OCI-LY7 (cell line): ENCODE measurements at regions not wholly inside any gene's neighbourhood (a gene's known extent, or its start where the extent isn't known, plus 50 kb on each side); places are given as distances from the start of the nearest gene placed in this dataset.

ENCODE experiments used
- BruUV-seq: library from RNA; stranded (reverse); fragments of 400-500 nt; replicated peaks from 2 replicates; lab custom pipeline; 2021; lab: Mats Ljungman, UMichigan
- CTCF ChIA-PET: fragments of 300-600 bp; sonication (Branson Sonifier 250); formaldehyde crosslinking; loops from one replicate; lab custom pipeline; 2022; ENCODE audit warnings: antibody characterized with exemption; ENCODE audit not compliant: unreplicated experiment; lab: Charles Lee
- POLR2A ChIA-PET: fragments of 300-600 bp; sonication (Branson Sonifier 250); formaldehyde crosslinking; loops from one replicate; lab custom pipeline; 2022; ENCODE audit warnings: antibody characterized with exemption; lab: Charles Lee
- DNase-seq: peaks from one replicate; pipeline ENCODE4 v3.0.0-alpha.2; 2015; ENCODE audit warnings: low spot score
- H2AFZ ChIP-seq: fragments of 200-600 bp; sonication (generic), shearing (Covaris generic); 2 replicates; pipeline ENCODE4 v1.6.1; 2014; ENCODE audit warnings: mild to moderate bottlenecking, antibody characterized with exemption, low read length, moderate library complexity
- H3K27ac ChIP-seq: fragments of 200-600 bp; sonication (generic); 2 replicates; pipeline ENCODE4 v1.5.1; 2014; ENCODE audit warnings: mixed run types, low read depth, mild to moderate bottlenecking, moderate library complexity, low read length, inconsistent platforms; ENCODE audit not compliant: poor library complexity, severe bottlenecking
- H3K36me3 ChIP-seq: fragments of 200-600 bp; sonication (generic); 2 replicates; pipeline ENCODE4 v1.6.1; 2014; ENCODE audit warnings: mild to moderate bottlenecking, antibody characterized with exemption, low read length, moderate library complexity, mixed read lengths; ENCODE audit not compliant: insufficient read depth
- H3K4me1 ChIP-seq: fragments of 200-600 bp; sonication (generic); 2 replicates; pipeline ENCODE4 v1.5.1; 2014; ENCODE audit warnings: mild to moderate bottlenecking, low read length; ENCODE audit not compliant: insufficient read depth, poor library complexity, severe bottlenecking
- H3K4me2 ChIP-seq: fragments of 200-600 bp; sonication (generic); 2 replicates; pipeline ENCODE4 v1.6.1; 2014; ENCODE audit warnings: mild to moderate bottlenecking, low read length
- H3K4me3 ChIP-seq: fragments of 200-600 bp; sonication (generic); 2 replicates; pipeline ENCODE4 v1.5.1; 2014; ENCODE audit warnings: mild to moderate bottlenecking, low read depth, low read length; ENCODE audit not compliant: poor library complexity, severe bottlenecking
- H3K79me2 ChIP-seq: fragments of 200-600 bp; sonication (generic); 2 replicates; pipeline ENCODE4 v1.6.1; 2016; ENCODE audit warnings: low read depth, mild to moderate bottlenecking, low read length, moderate library complexity, mixed read lengths; ENCODE audit not compliant: insufficient read depth
- H3K9me2 ChIP-seq: fragments of 200-600 bp; sonication (generic); 2 replicates; pipeline ENCODE4 v1.6.1; 2016; ENCODE audit warnings: mild to moderate bottlenecking, low read length, mixed read lengths; ENCODE audit not compliant: insufficient read depth
- H3K9me3 ChIP-seq: fragments of 200-600 bp; sonication (generic); 2 replicates; pipeline ENCODE4 v1.6.1; 2014; ENCODE audit warnings: mild to moderate bottlenecking, mixed run types, low read length, mixed read lengths
- H4K20me1 ChIP-seq: fragments of 200-600 bp; sonication (generic); 2 replicates; pipeline ENCODE4 v1.6.1; 2014; ENCODE audit warnings: mild to moderate bottlenecking, antibody characterized with exemption, low read length, moderate library complexity, mixed read lengths; ENCODE audit not compliant: insufficient read depth
- CTCF ChIP-seq: fragments of 200-600 bp; sonication (generic); conservative IDR thresholded peaks from 2 replicates; pipeline ENCODE4 v1.5.1; 2014; ENCODE audit warnings: mild to moderate bottlenecking, antibody characterized with exemption, low read length, moderate library complexity, mixed read lengths
- EZH2phosphoT487 ChIP-seq: fragments of 200-600 bp; sonication (generic); IDR thresholded peaks from 2 replicates; pipeline ENCODE4 v1.6.1; 2018; ENCODE audit warnings: low read depth, borderline replicate concordance, mild to moderate bottlenecking, mixed run types, antibody characterized with exemption, low read length, moderate library complexity, mixed read lengths
- intact Hi-C: fragments of 100-400 bp; cut with micrococcal nuclease; formaldehyde crosslinking; loops from one replicate; pipeline ENCODE4 v1.10.0; 2022; ENCODE audit not compliant: unreplicated experiment

- no peak overlapping the region for H3K4me3 ChIP-seq
- ChIA-PET POLR2A (interaction anchor here (0.6 to 0.7 kb wide), 2 partner anchors 30 to 266 kb away, joined by 3 read pairs; no protein-coding TSS in a partner anchor), CTCF (no interaction called here)
- no peak for TF ChIP-seq CTCF
- no peak for TF ChIP-seq EZH2phosphoT487
- no peak for DNase-seq
- no peak overlapping the region for H3K27ac ChIP-seq
- H3K9me3 ChIP-seq, result no peaks in the 10 kb centered on the region
- intact Hi-C loops, result no loop called here
- no TSS peak for BruUV-seq
- H3K4me1 ChIP-seq, result no peaks in the 10 kb centered on the region
- H3K9me2 ChIP-seq, result no peaks in the 10 kb centered on the region
- no peaks in the 10 kb centered on the region for H4K20me1 ChIP-seq
- no peak overlapping the region for H3K4me2 ChIP-seq
- no peaks in the 10 kb centered on the region for H3K36me3 ChIP-seq
- H3K79me2 ChIP-seq, result no peaks in the 10 kb centered on the region
- no peak overlapping the region for H2AFZ ChIP-seq
These were observed 1072.1 kb upstream of the FANCL start for GRCh38 chr2:59312967-59313940.

- no peaks in the 10 kb centered on the region for H3K9me2 ChIP-seq
- no peak overlapping the region for H2AFZ ChIP-seq
- no peak overlapping the region for H3K27ac ChIP-seq
- TF ChIP-seq CTCF (no peak), EZH2phosphoT487 (no peak)
- H4K20me1 ChIP-seq, result no peaks in the 10 kb centered on the region
- intact Hi-C loops, result no loop called here
- H3K4me1 ChIP-seq, result no peaks in the 10 kb centered on the region
- DNase-seq, result no peak
- ChIA-PET CTCF (no interaction called here), POLR2A (interaction anchor here (0.8 kb wide), 2 partner anchors 13 to 297 kb away, joined by 3 read pairs; no protein-coding TSS in a partner anchor)
- H3K79me2 ChIP-seq, result no peaks in the 10 kb centered on the region
- no peaks in the 10 kb centered on the region for H3K36me3 ChIP-seq
- H3K4me2 ChIP-seq, result no peak overlapping the region
- H3K4me3 ChIP-seq, result no peak overlapping the region
- no peaks in the 10 kb centered on the region for H3K9me3 ChIP-seq
- no TSS peak for BruUV-seq
These were observed 1070.9 kb upstream of the FANCL start for GRCh38 chr2:59312029-59312428.

GRCh38 chr2:59308108-59308507, 1067.0 kb upstream of the FANCL start:
- H4K20me1 ChIP-seq, result no peaks in the 10 kb centered on the region
- no peak overlapping the region for H2AFZ ChIP-seq
- H3K4me3 ChIP-seq, result no peak overlapping the region
- TF ChIP-seq EZH2phosphoT487 (no peak), CTCF (no peak)
- H3K27ac ChIP-seq, result no peak overlapping the region
- no peaks in the 10 kb centered on the region for H3K4me1 ChIP-seq
- no peaks in the 10 kb centered on the region for H3K36me3 ChIP-seq
- H3K79me2 ChIP-seq, result no peaks in the 10 kb centered on the region
- BruUV-seq, result no TSS peak
- H3K4me2 ChIP-seq, result no peak overlapping the region
- H3K9me2 ChIP-seq, result no peaks in the 10 kb centered on the region
- intact Hi-C loops, result no loop called here
- ChIA-PET CTCF (no interaction called here), POLR2A (no interaction called here)
- DNase-seq, result no peak
- H3K9me3 ChIP-seq, result no peaks in the 10 kb centered on the region
